PC-3 (cell line): ENCODE measurements at regions not wholly inside any gene's neighbourhood (a gene's known extent, or its start where the extent isn't known, plus 50 kb on each side); places are given as distances from the start of the nearest gene placed in this dataset.
"Not testable (repeated sequence)": the region's sequence is repeated elsewhere in the genome, so short reads cannot be mapped to it uniquely, and the experiment has no call there.

Source experiments
- CTCF ChIP-seq: fragments of 300-600 bp; sonication (generic); conservative IDR thresholded peaks from 2 replicates; pipeline ENCODE4 v1.5.1; 2017; ENCODE audit warnings: antibody characterized with exemption, low read depth, mild to moderate bottlenecking, low read length
- EZH2 ChIP-seq: fragments of 300-600 bp; sonication (generic); IDR thresholded peaks from one replicate; pipeline ENCODE4 v1.6.1; 2017; ENCODE audit warnings: antibody characterized with exemption, mild to moderate bottlenecking, low read length; ENCODE audit not compliant: unreplicated experiment
- EZH2phosphoT487 ChIP-seq: fragments of 300-600 bp; sonication (generic); IDR thresholded peaks from 2 replicates; pipeline ENCODE4 v1.6.1; 2018; ENCODE audit warnings: mild to moderate bottlenecking, antibody characterized with exemption, low read length, borderline replicate concordance

DNA sequence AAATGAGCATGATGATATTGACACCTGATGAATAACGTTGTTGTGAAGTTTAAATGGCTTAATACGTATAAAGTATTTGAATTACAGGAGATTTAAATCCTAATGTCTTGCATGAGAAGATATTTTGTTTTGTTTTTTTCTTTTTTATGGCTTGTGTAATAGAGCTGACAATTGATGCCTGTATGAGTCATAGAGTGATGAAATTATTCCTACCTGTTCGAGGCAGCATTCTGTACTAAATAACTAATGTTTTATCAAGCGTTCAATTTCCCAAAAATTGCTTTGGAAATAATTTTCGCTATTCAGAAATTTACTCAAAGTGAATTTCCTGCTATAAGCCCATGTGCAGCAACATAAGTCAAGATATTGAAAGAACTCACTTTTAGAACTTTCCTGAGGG, 554.0 kb downstream of the PCDH11X start:
- not testable (repeated sequence) for TF ChIP-seq CTCF, EZH2, EZH2phosphoT487
